HUES64 (cell line): ENCODE measurements at regions not wholly inside any gene's neighbourhood (a gene's known extent, or its start where the extent isn't known, plus 50 kb on each side); places are given as distances from the start of the nearest gene placed in this dataset.

Experiments
- H3K27ac ChIP-seq: 2 replicates; pipeline ENCODE4 v1.7.0; 2013; ENCODE audit warnings: low read depth, low read length, inconsistent platforms
- H3K27me3 ChIP-seq: 2 replicates; pipeline ENCODE4 v1.6.1; 2013; ENCODE audit warnings: mild to moderate bottlenecking, low read length; ENCODE audit not compliant: insufficient read depth
- H3K36me3 ChIP-seq: 2 replicates; pipeline ENCODE4 v1.6.1; 2013; ENCODE audit warnings: mild to moderate bottlenecking, low read length; ENCODE audit not compliant: insufficient read depth
- H3K4me1 ChIP-seq: 2 replicates; pipeline ENCODE4 v1.6.1; 2013; ENCODE audit warnings: mild to moderate bottlenecking, low read length, moderate library complexity; ENCODE audit not compliant: insufficient read depth
- H3K4me3 ChIP-seq: 2 replicates; pipeline ENCODE4 v1.5.1; 2013; ENCODE audit warnings: mild to moderate bottlenecking, low read length, moderate library complexity
- H3K9ac ChIP-seq: 2 replicates; pipeline ENCODE4 v1.6.1; 2013; ENCODE audit warnings: mild to moderate bottlenecking, low read depth, low read length
- H3K9me3 ChIP-seq: 2 replicates; pipeline ENCODE4 v1.6.1; 2013; ENCODE audit warnings: low read depth, low read length; ENCODE audit not compliant: insufficient read depth
- WGBS: fragments of 150-250, 120-280 bp; methylation state at CpG from one replicate; pipeline ENCODE4 v1.1.7; 2013; ENCODE audit warnings: missing lambda C conversion rate; 5-methylcytosine and 5-hydroxymethylcytosine counted together

GRCh38 chr18:25604894-25605597, 253.1 kb upstream of the ZNF521 start:
- Histone ChIP-seq H3K36me3 (no peaks in the 10 kb centered on the region), H3K27me3 (no peaks in the 10 kb centered on the region), H3K4me3 (no peak overlapping the region), H3K9me3 (no peaks in the 10 kb centered on the region; the same call in 1 of the 2 replicates), H3K27ac (no peak overlapping the region), H3K4me1 (no peaks in the 10 kb centered on the region; the same call in 1 of the 2 replicates), H3K9ac (no peak overlapping the region)
- 91% methylated on average over 15 of the region's 15 CpGs for WGBS

DNA sequence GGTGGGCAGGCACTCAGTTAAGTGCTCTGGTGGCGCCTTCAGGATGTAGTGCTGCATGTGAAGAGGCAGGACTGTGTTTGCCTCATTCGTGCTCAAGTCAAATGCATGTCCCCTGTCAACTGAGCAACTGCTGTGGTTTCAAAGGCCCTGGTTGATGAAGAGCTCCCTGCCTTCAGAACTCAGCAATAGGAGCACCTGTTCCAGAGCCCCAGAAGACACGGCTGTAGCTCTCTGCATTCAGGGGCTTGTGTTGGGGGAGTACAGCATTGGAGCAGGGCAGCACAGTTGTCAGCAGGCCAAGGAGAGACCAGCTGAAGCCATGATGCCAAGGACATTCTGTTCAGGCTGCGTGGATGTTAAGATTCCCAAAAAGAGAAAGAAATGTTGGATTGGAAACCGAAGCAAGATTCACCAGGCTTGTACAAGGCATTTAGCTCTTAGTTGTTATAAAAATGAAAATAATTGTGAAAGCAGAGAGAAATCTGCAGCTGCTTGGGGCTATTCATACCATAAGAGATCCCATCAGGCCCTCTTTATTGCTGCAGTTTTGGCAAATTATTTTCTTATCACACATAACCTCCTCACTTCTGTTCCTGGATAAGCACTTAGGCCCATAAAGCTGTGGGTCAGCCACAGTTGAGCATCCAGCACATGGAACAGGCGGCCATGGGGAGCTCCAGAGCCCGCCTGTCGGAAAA, 252.4 kb upstream of the ZNF521 start:
- no peaks in the 10 kb centered on the region for H3K36me3 ChIP-seq
- H3K9ac ChIP-seq, result no peak overlapping the region
- no peak overlapping the region for H3K27ac ChIP-seq
- no peaks in the 10 kb centered on the region for H3K27me3 ChIP-seq
- H3K9me3 ChIP-seq, result no peaks in the 10 kb centered on the region; the same call in 1 of the 2 replicates
- no peaks in the 10 kb centered on the region; the same call in 1 of the 2 replicates for H3K4me1 ChIP-seq
- H3K4me3 ChIP-seq, result no peak overlapping the region
- WGBS, result 94% methylated on average over 8 of the region's 8 CpGs

GRCh38 chr18:25599443-25599842, 247.5 kb upstream of the ZNF521 start:
- Histone ChIP-seq H3K9me3 (no peaks in the 10 kb centered on the region), H3K27me3 (no peaks in the 10 kb centered on the region), H3K36me3 (no peaks in the 10 kb centered on the region), H3K9ac (no peak overlapping the region), H3K4me3 (no peak overlapping the region), H3K27ac (no peak overlapping the region), H3K4me1 (no peaks in the 10 kb centered on the region)

GRCh38 chr18:25597476-25597875, 245.5 kb upstream of the ZNF521 start:
- H3K27me3 ChIP-seq, result no peaks in the 10 kb centered on the region
- H3K36me3 ChIP-seq, result no peaks in the 10 kb centered on the region
- no peaks in the 10 kb centered on the region for H3K4me1 ChIP-seq
- WGBS, result 91% methylated on average over 9 of the region's 9 CpGs
- no peaks in the 10 kb centered on the region for H3K9me3 ChIP-seq
- H3K9ac ChIP-seq, result no peak overlapping the region
- H3K4me3 ChIP-seq, result no peak overlapping the region
- H3K27ac ChIP-seq, result no peak overlapping the region

DNA sequence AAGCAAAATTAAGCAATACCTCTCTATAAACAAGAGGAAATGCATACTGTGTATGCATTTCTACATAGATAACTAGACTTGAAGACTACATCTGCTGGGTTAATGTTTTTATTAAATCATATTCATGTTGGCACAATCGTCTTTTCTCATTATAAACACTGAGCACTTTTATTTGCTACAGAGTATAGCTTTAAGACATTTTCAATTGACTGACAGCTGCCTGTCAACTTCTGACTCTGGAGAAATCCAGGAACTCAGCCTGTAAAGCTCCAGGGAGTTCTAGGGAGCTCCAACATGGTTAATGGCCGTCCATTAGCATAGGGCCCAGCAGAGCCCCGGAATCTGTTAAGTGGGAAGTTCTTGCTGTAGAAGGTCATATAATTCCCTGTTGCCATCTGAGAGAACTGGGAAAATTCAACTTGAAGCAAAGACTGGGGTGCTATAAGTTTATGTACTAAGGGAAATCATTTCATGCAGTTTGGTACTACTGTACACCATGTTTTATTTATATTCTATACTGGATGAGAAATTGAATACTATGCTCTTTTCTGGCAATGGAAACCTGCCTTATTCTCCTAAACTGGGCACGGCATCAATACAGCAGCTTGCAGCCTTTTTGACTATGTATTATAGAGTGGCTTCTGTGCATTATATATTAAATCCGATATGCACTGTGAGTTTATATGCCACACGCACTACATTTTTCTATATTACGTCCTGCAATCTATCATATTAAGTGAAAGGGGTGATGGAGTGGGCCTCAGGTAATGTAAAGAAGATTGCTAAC, 243.5 kb upstream of the ZNF521 start:
- no peaks in the 10 kb centered on the region for H3K9me3 ChIP-seq
- H3K4me1 ChIP-seq, result no peaks in the 10 kb centered on the region
- no peaks in the 10 kb centered on the region for H3K27me3 ChIP-seq
- WGBS, result 85% methylated on average over 5 of the region's 7 CpGs
- no peak overlapping the region for H3K27ac ChIP-seq
- H3K36me3 ChIP-seq, result no peaks in the 10 kb centered on the region
- H3K4me3 ChIP-seq, result no peak overlapping the region
- no peak overlapping the region for H3K9ac ChIP-seq

GRCh38 chr18:25594351-25594750, 242.4 kb upstream of the ZNF521 start:
- no peak overlapping the region for H3K27ac ChIP-seq
- WGBS, result 95% methylated on average over 1 of the region's 1 CpG

GRCh38 chr18:25592804-25593360, 240.9 kb upstream of the ZNF521 start:
- H3K4me1 ChIP-seq, result no peaks in the 10 kb centered on the region
- peaks cover 13% of the 10 kb centered on the region for H3K9me3 ChIP-seq
- H3K36me3 ChIP-seq, result no peaks in the 10 kb centered on the region
- H3K27ac ChIP-seq, result no peak overlapping the region
- no peak overlapping the region for H3K9ac ChIP-seq
- no peaks in the 10 kb centered on the region for H3K27me3 ChIP-seq
- H3K4me3 ChIP-seq, result no peak overlapping the region
- 98% methylated on average over 2 of the region's 2 CpGs for WGBS

More at GRCh38 chr18:25594351-25594750, 242.4 kb upstream of the ZNF521 start:
- Histone ChIP-seq H3K9me3 (no peaks in the 10 kb centered on the region), H3K36me3 (no peaks in the 10 kb centered on the region), H3K4me3 (no peak overlapping the region), H3K9ac (no peak overlapping the region), H3K4me1 (no peaks in the 10 kb centered on the region), H3K27me3 (no peaks in the 10 kb centered on the region)

- 96% methylated on average over 7 of the region's 8 CpGs for WGBS
Observed at GRCh38 chr18:25590456-25590855, 238.5 kb upstream of the ZNF521 start.

GRCh38 chr18:25587545-25587944, 235.6 kb upstream of the ZNF521 start:
- H3K4me1 ChIP-seq, result no peaks in the 10 kb centered on the region
- no peak overlapping the region for H3K27ac ChIP-seq
- H3K9ac ChIP-seq, result no peak overlapping the region
- no peaks in the 10 kb centered on the region for H3K27me3 ChIP-seq
- peaks cover 27% of the 10 kb centered on the region for H3K9me3 ChIP-seq
- H3K4me3 ChIP-seq, result no peak overlapping the region
- 89% methylated on average over 3 of the region's 5 CpGs for WGBS
- no peaks in the 10 kb centered on the region for H3K36me3 ChIP-seq

More at GRCh38 chr18:25590456-25590855, 238.5 kb upstream of the ZNF521 start:
- H3K9ac ChIP-seq, result no peak overlapping the region
- H3K4me1 ChIP-seq, result no peaks in the 10 kb centered on the region
- H3K36me3 ChIP-seq, result no peaks in the 10 kb centered on the region
- no peak overlapping the region for H3K27ac ChIP-seq
- no peaks in the 10 kb centered on the region for H3K27me3 ChIP-seq
- peaks cover 27% of the 10 kb centered on the region for H3K9me3 ChIP-seq
- no peak overlapping the region for H3K4me3 ChIP-seq

- H3K27ac ChIP-seq, result no peak overlapping the region
- WGBS, result 94% methylated on average over 5 of the region's 5 CpGs
- no peak overlapping the region for H3K9ac ChIP-seq
- H3K9me3 ChIP-seq, result no peaks in the 10 kb centered on the region
- no peaks in the 10 kb centered on the region for H3K36me3 ChIP-seq
- H3K4me3 ChIP-seq, result no peak overlapping the region
- no peaks in the 10 kb centered on the region for H3K27me3 ChIP-seq
- H3K4me1 ChIP-seq, result no peaks in the 10 kb centered on the region
Observed at GRCh38 chr18:25568986-25569385, 217.0 kb upstream of the ZNF521 start.
